NCI-H82 treated with DMSO at 0.1 percent for 48 hours (cell line): ENCODE measurements at regions not wholly inside any gene's neighbourhood (a gene's known extent, or its start where the extent isn't known, plus 50 kb on each side); places are given as distances from the start of the nearest gene placed in this dataset.

ENCODE experiments used
- DNase-seq: peaks from one replicate; lab custom pipeline; 2025; ENCODE audit not compliant: unreplicated experiment; lab: John Stamatoyannopoulos, UW

DNA sequence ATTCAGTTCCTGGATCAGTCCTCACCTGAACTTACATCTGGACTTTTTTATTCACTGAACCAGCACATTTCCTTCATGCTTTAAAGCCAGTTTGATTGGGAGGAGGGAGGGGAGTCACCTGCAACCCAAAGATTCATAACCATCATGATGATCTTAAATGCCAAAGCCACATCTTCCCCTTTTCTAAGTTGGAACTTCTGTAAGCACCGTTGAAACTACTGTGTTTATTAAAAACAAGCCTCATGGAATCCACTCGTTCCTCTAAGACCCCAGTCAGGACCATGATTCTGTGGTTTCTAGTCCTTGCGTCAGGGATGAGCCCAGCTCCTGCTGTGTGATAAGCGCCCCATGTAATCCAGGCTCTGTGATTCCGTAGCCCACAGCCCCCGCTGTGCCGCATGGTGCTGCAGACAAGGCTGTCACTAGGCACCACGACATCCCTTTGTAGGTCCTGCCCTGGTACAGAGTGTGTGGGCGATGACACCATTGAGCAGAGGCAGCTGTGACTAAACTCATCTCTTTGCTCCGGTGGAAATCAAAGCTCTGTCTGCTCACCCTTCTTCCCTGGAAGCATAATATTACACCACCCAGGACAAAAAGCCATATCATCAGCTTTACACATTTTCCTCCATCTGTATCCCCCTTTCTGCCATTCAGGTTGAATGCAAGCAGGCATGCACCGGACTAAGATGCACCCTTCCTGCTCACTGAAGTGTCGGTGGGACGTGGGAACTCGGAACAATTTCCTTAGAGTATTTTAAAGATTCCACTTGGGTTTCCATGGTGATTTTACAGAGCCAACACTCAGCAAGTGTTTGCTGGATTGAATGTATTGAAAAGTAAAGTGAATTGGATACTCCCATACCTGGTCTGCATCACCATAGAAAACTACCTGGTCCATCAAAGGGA, 132.0 kb upstream of the FSTL4 start:
- no peak for DNase-seq

DNA sequence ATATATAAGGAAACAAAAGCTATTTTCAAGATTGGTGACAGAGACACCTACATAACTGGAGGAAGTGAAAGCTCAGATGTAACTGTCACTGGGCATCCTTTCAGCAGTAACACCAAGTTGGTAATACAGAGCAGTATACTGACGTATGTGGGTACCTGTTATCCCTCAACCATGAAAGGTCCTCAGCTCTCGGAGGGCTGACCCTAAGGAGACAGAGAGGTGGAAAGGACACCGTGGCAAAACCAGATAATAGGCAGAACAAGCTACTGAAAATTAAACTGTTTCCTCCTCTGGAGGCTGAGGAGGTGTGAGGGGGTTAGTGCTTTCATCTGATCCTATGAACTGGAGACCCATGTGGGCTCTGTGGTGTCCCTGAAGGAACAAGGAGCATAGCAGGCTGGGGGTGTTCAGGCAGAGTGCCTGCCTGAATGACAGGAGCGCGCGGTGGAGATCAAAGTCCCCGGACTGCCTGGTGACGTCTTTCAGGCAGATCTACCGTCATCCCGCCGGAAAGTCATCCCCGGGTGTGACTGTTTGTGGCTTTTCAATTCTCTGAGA, 130.2 kb upstream of the FSTL4 start:
- DNase-seq: no peak

DNA sequence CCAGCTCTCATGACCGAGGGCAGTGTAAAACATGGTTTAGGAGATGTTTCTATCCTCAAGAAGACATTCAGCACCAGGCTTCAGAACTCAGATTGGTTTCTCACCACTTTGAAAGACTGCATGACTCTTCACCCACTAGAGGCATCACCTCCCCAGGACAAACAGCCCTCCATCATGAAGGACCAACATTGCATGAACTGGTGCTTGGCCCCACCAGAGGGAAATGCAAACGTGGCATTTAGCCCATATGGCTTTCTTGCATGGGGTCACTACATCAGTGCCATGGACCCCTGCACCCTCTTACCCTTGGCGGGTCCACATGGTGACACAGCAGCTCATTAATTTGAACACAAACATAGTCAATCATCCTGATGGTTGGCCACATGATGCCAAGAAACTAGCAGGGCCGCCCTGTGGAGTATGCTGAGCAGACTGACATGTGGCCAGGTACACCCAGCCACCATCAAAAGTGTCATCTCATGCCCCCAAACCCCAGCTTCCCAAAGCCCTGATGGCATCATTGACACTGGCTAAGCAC, 129.5 kb upstream of the FSTL4 start:
- no peak for DNase-seq

DNA sequence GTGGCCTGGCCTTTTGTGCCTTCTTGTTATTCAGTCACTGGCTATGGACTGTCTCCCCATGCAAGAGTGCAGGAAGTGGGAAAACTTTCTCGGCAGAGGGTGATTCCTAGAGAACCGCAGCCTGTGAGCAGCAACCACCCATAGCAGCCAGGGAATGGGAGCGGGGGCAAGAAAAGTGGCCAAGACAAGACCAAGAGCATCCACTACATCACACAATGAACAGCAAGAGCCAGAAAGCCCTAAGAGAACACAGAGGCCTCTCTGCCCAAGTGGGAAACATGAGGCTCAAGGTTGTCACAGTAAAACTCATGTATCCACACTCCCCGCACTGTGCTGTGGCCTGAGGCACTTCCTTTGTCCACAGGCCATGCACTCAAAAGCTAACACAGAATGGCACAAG, 129.1 kb upstream of the FSTL4 start:
- DNase-seq: no peak

DNA sequence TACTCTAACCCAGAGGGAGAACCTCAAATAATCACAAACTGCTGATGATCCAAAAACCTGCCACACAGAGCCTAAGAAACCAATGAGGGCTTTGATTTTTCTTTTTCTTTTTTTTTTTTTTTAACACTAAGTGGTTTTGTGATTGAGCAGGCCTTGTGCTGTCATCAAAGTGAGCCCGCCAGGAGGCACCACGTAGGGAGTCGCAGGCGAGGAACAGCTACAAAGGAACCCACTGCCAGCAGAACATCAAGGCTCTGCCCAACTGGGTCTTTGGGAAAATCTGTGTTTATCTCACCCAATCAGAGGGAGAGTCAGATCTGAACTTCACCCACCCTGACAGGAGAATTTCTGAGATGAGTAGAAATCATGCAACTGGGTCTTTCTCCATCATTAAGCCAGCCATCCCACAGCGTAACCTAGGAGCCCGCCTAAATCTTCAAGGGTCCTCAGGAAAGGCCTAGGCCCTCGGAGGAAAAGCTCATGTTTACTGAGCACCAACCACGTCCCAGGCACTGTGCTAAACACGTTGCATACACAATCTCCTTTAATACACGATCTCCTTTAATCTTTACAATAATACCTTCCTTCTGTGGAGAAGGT, 126.9 kb upstream of the FSTL4 start:
- no peak for DNase-seq

DNA sequence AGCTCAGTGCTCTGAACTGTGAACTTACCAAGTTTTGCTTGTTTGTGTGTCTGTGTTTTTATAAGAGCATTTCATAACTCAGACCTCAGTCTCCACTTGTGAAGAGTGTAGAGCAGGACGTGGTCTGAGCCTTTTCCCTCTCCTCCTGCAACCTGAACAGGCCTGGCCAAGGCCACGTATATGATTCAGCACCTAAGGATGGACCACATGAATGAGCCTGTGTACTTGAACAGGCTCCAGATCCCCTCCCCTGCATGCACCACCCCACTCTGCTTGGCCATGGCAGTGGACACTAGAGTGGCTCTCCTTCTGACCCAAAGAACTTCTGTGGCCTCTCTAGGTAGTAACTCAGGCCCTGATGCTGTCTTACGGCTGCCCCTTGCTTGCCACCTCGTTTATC, 125.9 kb upstream of the FSTL4 start:
- DNase-seq: no peak

DNA sequence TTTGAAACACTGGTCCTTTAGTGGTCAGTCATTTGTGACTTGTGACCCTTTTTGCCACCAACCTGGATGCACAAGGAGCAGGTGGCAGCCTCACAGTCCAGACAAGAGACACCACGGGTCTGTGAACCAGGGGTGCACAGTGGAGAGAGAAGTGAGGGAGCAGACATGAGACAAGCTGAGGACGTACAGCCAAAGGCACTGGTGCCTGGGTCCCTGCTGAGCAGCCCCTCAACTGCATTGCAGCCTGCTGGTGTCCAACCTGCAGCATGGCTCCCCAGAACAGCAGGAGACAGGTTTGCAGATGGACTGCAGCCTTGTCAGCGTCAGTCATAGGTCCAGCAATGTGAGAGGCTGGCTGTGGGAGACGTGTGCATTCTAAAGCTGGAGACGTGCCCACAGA, 124.2 kb upstream of the FSTL4 start:
- DNase-seq: no peak

DNA sequence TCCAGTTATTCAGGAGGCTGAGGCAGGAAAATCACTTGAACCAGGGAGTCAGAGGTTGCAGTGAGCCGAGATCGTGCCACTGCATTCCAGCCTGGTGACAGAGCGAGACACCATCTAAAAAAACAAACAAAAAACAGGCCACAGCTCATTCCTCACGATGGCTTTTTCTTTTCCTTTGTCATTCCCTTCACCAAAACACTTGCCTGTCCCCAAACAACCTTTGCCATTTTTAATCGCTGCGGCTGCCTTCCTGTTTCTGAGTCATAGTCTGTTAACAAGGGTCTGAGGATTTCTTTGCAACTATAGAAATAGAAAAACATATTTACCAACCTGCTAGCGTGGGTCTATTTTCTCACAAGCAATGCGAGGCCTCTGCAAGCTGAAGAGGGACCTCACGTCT, 123.0 kb upstream of the FSTL4 start:
- DNase-seq: no peak

DNA sequence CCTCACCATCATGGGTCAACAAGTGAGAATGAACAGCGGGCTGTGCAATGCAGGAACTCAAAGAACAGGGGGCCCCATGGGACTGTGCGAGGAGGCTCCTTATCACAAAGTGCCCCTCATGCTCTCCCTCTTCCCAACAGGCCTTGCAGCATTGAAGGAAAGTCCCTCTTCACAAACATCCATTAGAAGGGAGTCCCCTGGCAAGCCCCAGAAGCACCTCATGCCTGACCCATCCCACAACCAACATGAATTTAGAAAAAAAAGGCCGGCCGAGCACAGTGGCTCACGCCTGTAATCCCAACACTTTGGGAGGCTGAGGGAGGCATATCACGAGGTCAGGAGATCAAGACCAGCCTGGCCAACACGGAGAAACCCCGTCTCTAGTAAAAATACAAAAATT, 122.6 kb upstream of the FSTL4 start:
- no peak for DNase-seq

DNA sequence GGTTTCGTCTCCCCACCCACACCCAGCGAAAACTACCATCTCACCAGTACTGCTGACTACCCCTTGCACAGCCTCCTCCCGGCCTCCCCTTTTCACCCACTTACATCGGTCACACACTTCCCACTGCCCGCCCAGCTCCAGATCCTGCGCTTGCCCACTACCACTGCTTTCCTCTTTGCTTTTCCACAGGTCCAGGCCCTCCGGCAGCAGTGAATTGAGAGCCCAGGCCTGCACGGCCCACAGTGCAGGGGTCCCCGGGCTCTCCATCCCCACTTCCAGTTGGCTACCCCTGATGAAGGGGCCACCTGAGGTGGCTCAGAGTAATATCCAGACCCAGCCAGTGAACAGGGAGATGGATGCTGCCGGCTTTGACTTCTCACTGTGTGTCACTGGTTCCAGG, 120.2 kb upstream of the FSTL4 start:
- no peak for DNase-seq

DNA sequence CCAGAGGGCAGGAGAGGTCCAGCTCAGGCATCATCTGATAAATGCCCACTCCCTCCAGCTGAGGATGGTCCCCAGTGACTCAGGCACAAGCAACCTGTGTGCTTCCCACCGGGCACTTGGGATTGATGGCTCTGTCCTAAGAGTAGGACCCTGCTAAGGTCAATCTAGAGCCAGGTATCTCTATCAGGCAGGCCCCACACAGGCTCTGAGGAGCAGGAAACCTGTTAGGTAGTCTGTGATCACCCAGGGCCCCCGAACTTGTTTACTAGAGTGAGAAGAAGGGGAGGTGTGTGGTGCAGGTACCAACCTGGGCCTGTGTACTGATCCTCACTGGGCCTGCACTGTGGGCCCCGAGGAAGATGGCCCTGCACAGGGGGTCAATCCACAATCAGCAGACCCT, 119.6 kb upstream of the FSTL4 start:
- DNase-seq: no peak

DNA sequence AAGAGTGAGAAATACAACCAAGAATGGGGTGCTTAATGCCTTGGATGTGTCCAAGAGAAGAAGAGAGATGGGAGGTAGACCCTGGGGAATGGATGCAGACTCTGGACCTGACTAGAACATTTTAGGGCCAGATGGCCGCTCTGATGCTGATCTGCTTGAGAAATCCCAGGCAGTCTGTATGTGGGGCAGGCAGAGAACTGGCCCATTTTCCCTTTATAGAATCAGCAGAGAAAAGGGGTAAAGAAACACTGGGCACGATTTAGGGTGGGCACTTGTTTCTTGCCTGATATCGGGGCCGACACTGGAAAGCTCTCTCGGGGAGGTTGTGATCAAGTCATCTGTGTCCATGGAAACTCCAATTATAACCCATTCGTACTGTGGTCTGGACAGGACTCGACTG, 118.5 kb upstream of the FSTL4 start:
- DNase-seq: no peak

DNA sequence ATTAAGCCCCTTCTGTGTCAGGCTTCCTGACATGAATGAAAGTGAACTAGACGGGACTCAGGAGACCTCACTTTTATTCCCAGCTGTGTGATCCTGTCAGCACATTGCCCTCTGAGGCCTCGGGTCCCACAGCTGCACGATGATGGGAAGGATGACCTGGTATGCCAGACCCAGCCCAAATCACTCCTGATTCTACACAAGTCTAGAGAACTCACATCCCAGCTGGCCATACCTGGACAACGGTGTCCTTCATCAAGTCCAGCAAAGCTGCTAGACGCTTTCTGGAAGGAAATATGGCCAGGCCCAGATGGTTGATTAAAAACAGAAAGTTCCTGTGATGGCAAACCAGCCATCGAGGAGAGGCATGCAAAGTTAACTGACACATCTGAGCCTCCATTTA, 118.0 kb upstream of the FSTL4 start:
- no peak for DNase-seq

DNA sequence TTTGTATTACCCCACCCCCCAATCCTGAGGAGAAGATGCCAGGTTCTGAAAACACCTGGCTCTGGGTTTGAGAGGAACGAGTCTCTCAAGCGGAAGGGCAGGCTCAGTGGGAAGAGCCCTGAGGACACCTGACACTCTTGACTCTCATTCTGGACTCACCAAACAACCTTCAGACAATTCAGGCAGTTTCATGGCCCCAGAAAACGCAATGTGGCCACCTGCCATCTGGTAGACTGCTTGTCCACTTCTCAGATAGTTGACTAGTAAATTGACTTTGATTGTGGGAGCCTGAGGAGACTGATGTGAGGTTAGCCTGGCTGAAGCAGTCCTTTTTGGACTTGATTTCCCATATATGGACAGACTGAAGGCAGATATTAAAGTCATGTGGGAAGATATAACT, 117.5 kb upstream of the FSTL4 start:
- no peak for DNase-seq

DNA sequence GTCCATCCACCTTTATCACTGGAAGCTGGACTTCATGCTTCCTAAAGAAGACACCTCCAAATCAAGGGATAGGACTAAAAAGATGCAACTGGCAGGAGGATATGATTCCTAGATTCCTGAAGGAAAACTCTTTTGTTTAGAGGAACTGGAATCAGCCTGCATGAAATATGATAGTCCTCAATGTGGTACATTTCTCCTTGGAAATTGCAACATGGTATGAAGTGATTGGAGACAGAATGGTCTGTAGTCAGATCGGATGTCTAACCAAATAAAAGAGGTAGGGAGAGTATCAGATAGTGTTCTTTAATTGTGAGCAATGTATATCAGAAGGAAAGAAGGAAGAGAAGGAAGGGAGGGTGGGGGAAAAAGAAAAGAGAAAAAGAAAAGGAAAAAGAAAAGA, 116.1 kb upstream of the FSTL4 start:
- DNase-seq: no peak

DNA sequence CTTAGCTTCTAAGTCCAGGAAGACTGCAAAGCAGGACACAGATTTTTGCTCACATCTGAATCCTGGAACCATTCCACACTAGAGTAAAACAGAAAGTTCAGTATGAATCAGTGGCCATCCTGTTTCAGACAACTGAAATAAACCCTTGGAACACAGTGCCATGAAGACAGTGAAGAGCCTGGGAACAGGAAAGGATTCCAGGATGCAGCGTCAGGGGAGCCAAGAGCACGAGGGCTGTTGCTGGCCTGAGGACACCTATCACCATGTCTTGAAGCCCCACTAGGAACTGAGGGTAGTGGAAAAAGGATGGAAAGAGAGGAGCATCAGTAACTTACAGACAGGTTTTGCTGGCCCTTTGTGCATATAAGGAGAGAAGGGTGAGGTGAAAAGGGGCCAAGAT, 115.3 kb upstream of the FSTL4 start:
- no peak for DNase-seq

DNA sequence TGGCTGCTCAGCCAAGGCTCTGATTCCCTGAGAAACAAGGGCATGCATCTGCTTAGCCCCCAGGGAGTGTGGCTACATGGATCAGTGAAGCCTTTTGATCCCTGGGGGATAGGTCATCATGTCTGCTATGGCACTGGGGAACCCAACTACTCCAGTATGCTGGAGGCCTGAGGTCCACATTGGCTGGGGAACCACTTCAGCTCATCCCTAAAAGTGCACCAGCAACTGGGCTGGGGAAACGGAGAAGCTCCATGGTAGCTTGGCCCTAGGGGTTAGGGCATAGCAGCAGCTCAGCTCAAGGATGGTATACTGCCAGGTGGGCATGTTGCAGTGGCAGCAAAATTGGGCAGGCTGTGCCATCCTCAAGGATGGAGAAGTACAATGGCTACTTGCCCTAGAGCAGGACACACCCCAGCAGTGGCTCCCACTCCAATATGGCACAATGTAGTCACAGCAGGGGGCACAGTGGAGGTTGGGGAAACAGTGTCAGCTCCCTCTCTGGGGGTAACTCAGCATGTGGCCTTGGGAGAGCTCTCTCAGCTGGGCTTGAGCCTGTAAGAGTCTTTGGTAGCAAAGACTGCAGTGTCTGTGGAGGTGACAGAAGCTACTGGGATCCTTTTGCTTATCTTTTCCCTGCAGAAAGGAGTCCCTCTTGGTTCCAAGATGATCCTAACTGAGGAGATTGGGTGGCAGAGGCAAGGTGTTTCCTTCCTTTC, 111.5 kb upstream of the FSTL4 start:
- DNase-seq: no peak

DNA sequence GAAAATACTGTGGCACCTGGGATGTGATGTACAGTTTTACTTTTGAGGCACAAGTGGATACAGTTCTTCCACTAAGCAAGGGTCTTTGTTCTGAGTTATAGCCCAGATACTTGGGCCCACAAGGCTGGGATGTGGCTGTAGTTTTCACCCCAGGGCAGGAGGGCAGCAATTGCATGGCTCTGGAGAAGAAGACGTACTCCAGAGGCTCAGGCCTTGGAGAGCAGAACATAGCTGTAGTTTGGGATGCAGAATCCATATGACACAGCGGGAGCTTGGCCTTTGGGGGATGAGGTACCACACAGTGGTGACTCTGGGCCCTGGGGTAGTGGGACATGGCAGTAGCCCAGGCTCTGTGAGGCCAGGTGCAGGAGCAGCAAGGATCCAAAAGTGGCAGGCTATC, 110.8 kb upstream of the FSTL4 start:
- no peak for DNase-seq

DNA sequence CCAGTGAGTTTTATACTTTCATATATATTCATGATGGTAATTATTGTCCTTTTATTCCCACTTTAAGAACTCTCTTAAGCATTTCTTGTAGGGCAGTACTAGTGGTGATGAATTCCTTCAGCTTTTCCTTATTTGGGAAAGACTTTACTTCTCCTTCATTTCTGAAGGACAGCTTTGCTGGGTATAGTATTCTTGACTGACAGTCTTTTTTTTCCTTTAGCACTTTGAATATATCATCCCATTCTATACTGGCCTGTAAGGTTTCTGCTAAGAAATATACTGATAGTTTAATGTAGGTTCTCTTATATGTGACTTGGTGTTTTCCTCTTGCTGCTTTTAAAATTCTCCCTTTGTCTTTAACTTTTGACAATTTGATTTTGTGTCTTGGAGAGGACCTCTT, 109.0 kb upstream of the FSTL4 start:
- DNase-seq: no peak

DNA sequence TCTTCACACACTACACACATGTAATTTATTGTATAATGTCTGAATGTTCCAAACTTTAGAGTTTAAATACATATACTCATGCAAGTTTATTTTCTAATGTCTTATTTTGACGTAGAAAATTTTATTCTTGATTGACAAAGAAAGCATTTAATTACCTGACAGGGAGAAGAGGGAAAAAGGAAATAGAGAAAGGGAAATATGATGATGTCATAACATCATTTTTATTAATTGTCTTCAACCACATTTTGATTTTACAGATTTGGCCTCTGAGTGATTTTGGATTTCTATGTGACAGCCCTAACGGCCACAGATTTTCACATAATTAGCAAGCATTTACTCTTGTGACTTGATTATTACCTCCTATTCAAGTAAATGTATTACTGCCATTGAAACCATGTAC, 106.1 kb upstream of the FSTL4 start:
- no peak for DNase-seq

DNA sequence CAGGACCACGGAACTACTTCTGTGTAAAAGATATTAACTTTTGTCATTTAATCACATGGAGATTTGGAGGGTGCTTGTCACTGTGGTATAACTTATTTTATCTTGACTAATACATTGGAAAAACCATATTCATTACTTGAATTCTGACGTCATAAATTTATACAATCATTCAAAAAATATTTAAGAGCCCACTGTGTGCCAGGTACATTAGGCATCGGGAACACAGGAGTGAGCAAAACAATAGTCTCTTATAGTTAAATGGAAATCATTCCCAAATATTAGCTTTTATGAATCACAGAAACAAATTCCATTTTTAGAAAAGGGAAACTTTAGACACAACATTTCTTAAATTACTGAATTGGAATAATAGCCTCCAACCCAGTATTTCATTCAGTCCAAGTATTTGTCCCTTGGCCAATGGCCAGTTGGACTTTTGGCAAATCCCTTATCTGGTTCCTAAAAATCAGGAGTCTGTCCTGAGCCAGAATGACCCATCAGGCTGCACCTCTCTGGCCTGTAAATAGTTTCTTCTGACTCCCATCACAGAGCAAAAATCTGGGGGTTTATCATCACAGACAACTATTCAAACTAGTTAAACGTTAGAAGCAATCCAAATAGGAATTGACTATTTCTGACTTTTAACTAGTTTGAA, 104.3 kb upstream of the FSTL4 start:
- no peak for DNase-seq
